Cardiac fibroblast (primary cell): ENCODE measurements at regions not wholly inside any gene's neighbourhood (a gene's known extent, or its start where the extent isn't known, plus 50 kb on each side); places are given as distances from the start of the nearest gene placed in this dataset.
"Not testable (repeated sequence)": the region's sequence is repeated elsewhere in the genome, so short reads cannot be mapped to it uniquely, and the experiment has no call there.

Experiments used
- DNase-seq, 2 donors: peaks; one replicate each; pipeline versions ENCODE4 v3.0.0 to v3.0.0-alpha.2; 2010; ENCODE audit warnings: low read depth in 2 of 2
- H3K4me3 ChIP-seq, 2 donors: replicated peaks in 1 of 2; 1 replicate in 1 of 2; 2 replicates in 1 of 2; pipeline ENCODE4 v1.5.1; 2011; ENCODE audit warnings: low read depth in 2 of 2, low read length in 2 of 2, mild to moderate bottlenecking in 2 of 2, moderate library complexity in 1 of 2
- TF ChIP-seq, protein P1 (sequence below): IDR thresholded peaks from one replicate; pipeline ENCODE4 v1.5.1; 2011; ENCODE audit warnings: low read depth, mild to moderate bottlenecking, low read length, inconsistent platforms

DNA sequence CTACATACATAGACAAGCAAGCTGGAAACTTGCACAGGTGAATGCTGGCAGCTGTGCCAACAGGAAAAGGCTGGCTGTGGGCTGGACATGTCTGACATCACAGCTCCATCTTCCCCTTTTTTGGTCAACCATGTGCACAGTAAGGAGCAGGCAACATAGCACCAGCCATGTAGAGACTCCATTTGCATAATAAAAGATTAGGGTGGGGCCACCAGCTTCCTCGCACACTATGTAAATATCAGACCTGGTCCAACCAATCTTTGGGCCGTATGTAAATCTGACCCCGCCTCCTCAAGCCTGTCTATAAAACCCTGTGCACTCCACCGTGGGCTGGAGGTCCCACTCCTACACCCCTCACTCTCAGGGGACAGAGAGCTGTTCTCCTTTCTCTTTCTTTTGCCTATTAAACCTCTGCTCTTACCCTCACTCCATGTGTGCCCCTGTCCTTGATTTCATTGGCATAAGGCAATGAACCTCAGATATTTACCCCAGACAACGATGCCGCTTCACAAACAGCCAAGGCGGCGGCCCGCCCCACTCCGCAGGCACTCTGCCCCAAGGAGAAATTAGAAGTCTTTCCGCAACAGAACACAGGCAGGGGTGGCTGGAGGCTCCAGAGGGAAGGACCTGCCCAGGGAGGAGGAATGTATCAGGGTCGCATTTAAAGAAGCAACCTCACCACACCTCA lies 862.2 kb downstream of the TRIML1 start:
- DNase-seq = no peak

DNA sequence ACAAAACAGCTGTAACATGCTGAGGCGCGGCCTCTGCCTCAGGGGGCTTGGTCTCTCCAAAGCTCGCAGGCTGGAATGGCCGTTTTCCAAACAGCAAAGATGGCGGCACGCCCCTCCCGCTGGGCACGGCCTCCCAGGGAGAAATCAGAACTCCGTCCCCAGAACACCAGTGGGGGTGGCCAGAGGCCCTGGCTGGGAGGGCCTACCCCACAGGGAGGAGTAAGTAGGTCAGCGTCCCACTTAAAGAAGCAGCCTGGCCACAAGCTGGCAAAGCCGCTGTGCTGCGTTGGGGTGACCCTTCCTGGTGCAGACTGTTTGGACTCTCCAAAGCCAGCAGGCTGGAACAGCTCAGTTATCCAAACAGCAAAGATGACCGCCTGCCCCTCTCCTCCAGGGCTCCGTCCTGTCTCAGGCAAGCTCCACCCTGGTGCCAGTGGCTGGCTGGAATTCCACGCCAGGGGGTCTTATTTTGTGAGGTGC lies 862.8 kb downstream of the TRIML1 start:
- no peak overlapping the region for H3K4me3 ChIP-seq
- TF ChIP-seq, protein P1, sequence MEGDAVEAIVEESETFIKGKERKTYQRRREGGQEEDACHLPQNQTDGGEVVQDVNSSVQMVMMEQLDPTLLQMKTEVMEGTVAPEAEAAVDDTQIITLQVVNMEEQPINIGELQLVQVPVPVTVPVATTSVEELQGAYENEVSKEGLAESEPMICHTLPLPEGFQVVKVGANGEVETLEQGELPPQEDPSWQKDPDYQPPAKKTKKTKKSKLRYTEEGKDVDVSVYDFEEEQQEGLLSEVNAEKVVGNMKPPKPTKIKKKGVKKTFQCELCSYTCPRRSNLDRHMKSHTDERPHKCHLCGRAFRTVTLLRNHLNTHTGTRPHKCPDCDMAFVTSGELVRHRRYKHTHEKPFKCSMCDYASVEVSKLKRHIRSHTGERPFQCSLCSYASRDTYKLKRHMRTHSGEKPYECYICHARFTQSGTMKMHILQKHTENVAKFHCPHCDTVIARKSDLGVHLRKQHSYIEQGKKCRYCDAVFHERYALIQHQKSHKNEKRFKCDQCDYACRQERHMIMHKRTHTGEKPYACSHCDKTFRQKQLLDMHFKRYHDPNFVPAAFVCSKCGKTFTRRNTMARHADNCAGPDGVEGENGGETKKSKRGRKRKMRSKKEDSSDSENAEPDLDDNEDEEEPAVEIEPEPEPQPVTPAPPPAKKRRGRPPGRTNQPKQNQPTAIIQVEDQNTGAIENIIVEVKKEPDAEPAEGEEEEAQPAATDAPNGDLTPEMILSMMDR = no peak
- DNase-seq = no peak

More for the DNA sequence above, 862.2 kb downstream of the TRIML1 start:
- TF ChIP-seq, protein P1 = no peak
- no peak overlapping the region for H3K4me3 ChIP-seq

GRCh38 chr4:189002475-189002874 lies 863.2 kb downstream of the TRIML1 start:
- H3K4me3 ChIP-seq = no peak overlapping the region
- TF ChIP-seq, protein P1 = no peak
- no peak for DNase-seq

DNA sequence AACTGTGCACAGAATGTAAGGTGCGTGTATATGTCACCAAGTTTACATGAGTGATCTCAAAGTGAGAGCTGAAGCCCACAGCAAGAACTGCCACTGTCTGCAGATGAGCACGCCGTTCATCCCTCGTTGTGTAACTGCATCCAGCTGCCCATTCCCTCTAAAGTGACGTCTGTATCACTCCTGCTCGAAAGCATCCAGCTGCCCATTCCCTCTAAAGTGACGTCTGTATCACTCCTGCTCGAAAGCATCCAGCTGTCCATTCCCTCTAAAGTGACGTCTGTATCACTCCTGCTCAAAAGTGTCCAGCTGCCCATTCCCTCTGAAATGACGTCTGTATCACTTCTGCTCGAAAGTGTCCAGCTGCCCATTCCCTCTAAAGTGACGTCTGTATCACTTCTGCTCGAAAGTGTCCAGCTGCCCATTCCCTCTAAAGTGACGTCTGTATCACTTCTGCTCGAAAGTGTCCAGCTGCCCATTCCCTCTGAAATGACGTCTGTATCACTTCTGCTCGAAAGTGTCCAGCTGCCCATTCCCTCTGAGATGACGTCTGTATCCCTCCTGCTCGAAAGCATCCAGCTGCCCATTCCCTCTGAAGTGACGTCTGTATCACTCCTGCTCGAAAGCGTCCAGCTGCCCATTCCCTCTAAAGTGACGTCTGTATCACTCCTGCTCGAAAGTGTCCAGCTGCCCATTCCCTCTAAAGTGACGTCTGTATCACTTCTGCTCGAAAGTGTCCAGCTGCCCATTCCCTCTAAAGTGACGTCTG lies 871.4 kb downstream of the TRIML1 start:
- DNase-seq, H3K4me3 ChIP-seq: not testable (repeated sequence)

GRCh38 chr4:189021831-189022230 lies 882.6 kb downstream of the TRIML1 start:
- TF ChIP-seq, protein P1 = no peak
- no peak overlapping the region for H3K4me3 ChIP-seq
- DNase-seq = peak; percentile 19 to 59

- TF ChIP-seq, protein P1 = no peak
- DNase-seq = peak; percentile 14 to 51
- H3K4me3 ChIP-seq = no peak overlapping the region
Measured at GRCh38 chr4:189022440-189023035, 883.3 kb downstream of the TRIML1 start.

DNA sequence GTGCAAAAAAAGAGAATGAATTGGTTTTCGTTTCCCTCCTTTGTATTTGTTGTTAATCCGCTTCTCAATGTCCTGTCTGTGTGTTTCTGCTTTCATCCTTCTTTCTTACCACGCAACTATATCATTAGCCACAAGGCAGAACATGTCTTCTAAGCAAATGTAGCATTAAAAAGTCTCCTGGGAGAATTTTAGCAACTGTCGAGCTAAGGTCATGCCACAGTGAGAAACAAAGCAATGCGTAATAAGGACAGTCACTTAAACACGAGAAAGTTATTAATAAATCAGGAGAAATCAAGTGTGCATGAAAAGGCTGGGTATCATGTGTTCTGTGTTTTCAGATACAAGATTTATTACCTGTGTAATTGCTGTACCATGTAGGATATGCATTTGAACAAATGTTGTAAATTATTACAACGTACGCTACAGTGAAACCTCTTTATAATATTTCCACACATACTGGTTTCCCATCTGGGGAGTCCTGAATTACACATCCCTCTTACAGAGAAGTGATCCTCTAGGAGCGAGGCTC lies 890.8 kb downstream of the TRIML1 start:
- DNase-seq = no peak

More for the DNA sequence above, 890.8 kb downstream of the TRIML1 start:
- TF ChIP-seq, protein P1 = no peak
- H3K4me3 ChIP-seq = no peak overlapping the region
